Stimulated activated CD8-positive, alpha-beta memory T cell treated with anti-CD3 and anti-CD28 coated beads, Interleukin-4, amount 100 ng/mL, for 1 hour (primary cell): ENCODE measurements at regions not wholly inside any gene's neighbourhood (a gene's known extent, or its start where the extent isn't known, plus 50 kb on each side); places are given as distances from the start of the nearest gene placed in this dataset.

Source experiments
- DNase-seq, 2 donors: peaks; one replicate each; pipeline ENCODE4 v3.0.0-alpha.2; 2020; ENCODE audit warnings: low read depth in 2 of 2, low spot score in 1 of 2

GRCh38 chr11:104658177-104658576 lies 240.1 kb downstream of the CASP12 start:
- DNase-seq: no peak

- no peak for DNase-seq
These were observed 241.2 kb downstream of the CASP12 start for GRCh38 chr11:104657083-104657482.

DNA sequence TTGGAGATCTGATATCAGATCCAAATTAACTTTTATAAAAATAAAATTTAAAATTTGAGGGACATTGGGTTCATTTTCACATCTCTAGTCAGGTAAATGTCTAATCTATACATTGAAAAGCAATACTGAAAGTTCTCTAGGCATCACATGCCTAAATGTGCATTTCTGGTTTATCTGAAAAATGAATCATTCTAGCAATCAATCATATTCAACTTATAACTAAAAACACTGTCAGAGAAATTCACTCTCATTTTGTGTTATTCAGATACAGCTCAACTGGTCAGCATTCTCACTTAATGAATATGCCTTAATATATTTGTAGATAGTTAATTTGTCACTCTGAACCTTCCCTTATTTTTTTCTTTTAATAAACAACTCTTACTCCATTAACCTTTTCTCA lies 243.2 kb downstream of the CASP12 start:
- no peak for DNase-seq

DNA sequence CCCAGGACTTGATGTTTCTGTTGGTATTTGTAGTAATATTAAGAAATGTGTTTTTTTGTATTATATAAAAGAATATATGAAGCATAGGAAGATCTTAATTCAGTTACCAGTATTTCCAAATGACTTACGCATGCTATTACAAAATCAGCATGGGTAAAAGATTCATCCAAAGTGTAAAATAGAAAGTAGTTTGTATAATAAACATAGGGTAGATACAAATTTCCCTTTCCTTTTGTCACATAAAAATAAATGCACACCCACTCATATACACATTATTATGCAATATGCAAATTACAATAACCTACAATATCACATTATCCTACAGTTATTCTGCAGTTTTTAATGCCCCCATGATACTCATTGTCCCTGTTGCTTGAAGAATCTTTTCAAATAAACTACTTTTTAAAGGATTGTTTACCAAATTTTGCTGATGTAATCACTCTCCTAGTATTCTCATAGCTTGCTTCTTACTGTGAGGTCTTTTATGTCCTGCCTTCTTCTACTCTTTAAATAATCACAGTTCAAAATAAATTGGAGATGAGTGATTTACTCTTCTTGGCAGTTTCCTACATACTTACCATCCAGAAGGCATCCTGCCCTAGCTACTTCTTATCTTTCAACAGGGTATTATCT lies 244.0 kb downstream of the CASP12 start:
- no peak for DNase-seq

- no peak for DNase-seq
These were observed 244.9 kb downstream of the CASP12 start for GRCh38 chr11:104653407-104653806.

- DNase-seq: no peak
These were observed 245.3 kb downstream of the CASP12 start for GRCh38 chr11:104652996-104653395.

DNA sequence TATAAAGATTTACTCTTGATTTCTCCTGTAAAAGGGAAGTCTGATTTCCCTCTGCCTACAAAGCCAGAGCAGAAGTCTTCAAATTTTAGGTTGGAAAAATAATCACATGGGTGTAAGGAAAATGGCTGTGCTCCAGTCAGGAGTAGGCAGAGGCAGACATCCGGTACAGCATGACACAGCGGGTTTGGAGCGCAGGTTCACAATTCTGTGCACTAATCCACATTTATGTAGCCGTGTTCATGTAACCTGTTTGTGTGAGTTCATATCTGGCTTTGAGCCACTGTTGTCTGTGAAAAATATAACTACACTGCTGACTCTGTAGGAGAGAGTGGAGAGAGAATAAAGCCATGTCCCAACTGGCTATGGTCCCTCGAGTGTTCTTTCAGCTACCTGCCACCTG lies 248.0 kb downstream of the CASP12 start:
- no peak for DNase-seq

DNA sequence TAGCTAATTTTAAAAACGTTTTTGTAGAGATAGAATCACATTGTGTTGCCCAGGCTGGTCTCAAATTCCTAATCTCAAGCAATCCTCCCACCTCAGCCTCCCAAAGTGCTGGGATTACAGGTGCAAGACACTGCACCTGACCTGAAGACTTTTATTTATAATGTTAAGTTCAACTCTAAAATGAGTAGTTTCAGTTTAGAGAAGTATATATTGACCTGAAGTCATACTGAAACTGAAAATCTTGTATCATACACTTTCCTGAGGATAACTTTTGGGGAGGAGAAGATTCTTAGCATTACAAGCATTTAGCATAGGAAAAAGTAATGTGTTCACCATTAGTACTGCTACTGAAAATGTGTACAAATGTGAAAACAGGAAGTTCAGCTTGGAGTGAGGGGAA lies 249.3 kb downstream of the CASP12 start:
- DNase-seq: no peak

DNA sequence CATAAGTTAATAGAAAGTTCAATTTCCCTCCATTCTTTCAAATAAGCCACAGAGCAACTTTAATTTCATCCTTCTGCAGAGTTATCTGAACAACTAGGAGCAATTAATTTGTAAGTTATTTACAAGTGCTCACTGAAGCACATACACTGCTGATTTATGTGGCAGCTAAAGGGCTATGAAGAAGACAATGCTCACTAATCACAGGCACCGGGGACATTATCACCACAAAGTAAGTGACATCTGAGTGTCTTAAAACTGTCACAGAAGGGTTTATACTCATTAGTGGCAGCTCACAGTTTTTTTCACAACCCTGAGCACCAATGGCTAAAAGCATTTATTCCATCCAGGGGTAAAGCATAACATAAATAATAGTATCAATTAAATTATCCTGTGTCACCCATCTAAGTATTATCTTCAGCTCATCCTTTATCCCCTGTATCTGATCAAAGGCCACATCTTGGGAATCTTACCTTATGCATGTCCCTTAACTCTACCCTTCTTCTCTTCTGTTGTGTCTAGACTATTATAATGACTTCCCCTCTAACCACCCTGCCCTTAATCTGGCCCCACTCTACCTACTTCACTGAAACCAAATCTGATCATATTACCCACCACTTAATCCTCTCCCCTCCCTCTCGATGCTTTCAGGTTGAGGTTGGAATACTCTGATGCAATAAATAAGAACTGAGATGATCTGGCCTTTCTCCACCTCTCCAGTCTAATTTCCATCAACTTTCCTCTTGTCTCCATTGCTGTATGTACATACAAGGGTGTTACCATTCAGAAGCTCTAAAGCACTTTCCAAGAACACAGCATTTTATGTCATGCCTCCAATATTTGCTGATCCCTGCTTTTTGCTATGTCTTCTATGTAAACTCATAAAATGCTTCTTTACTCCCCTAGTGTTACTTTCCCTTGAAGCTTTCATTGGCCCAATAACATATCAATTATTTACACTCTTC lies 252.7 kb downstream of the CASP12 start:
- DNase-seq: no peak

GRCh38 chr11:104637662-104638170 lies 260.5 kb downstream of the CASP12 start:
- no peak for DNase-seq

- DNase-seq: no peak
These were observed 265.0 kb downstream of the CASP12 start for GRCh38 chr11:104633226-104633625.

- no peak for DNase-seq
These were observed 267.9 kb downstream of the CASP12 start for GRCh38 chr11:104630352-104630751.

DNA sequence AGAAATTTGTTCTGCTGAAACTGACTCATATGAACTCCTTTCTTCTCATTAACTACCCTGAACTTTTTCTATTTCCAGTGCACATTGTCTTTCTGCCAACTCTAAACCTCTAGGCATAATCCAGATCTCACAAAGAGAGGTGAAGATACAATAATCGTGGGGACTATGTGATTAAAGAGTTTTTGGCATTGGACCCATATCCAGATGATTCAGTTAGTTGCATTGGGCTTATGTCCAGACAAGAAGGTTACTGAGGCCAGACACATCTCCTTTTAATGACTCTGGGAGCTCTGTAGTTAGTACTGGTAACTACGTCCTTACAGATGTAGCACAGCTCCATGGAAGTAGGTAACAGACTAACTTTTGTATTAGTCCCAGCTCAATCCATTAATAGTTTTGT lies 273.0 kb downstream of the CASP12 start:
- DNase-seq: no peak

GRCh38 chr11:104624021-104624420 lies 274.2 kb downstream of the CASP12 start:
- DNase-seq: no peak

DNA sequence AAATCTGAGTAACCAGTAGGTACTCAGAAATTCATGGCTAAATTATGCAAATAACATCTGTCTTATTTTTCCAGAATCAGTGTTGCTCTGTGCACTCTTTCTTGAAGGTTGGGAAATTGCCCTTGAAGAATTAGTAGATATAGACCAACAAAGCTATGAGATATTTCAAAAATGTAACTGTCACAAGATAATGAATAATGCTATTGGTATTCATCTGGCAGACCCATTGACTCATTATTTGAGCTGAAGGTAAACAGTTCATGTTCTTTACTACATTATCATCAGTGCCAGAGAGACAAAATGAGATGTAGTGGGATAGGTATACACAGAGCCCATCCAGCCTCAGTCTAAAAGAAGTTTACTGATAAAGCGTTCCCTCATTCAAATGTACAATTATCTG lies 274.7 kb downstream of the CASP12 start:
- DNase-seq: no peak

DNA sequence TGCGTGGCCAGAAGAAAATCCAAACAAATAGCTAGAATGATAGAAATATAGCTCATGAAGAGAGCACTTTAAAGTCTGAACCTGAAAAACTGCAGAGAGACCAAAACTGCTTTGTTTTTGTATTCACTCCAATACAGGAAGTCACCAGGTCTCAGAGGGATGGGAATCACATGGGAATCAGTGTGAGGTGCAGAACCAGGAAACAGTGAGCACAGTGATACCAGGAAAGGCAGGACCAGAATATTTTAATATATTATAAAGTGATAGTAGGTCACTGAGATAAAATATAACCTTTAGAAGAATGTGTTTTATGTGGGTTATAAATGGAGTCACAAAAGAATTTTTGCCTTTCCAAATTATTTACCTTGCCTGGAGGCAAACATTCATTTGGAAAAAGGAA lies 277.3 kb downstream of the CASP12 start:
- no peak for DNase-seq

DNA sequence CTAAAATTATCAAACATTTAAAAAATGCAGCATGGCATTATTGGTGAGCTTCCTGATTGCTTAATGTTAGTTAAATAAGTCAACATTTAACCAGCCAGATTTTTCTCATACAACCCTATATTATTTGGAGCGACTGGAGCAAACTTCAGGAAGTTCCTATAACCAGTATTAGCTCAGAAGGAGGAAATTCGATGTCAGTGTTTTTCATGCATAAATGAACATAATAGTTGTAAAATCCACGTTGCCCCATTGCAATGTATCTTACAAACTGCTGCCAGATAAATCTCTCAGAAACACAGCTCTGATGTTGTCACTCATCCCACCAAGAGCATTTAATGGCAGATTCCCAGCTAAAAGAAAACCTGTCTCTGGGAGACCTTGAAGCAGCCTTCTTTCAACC lies 278.5 kb downstream of the CASP12 start:
- DNase-seq: no peak

- no peak for DNase-seq
These were observed 279.3 kb downstream of the CASP12 start for GRCh38 chr11:104618954-104619353.

DNA sequence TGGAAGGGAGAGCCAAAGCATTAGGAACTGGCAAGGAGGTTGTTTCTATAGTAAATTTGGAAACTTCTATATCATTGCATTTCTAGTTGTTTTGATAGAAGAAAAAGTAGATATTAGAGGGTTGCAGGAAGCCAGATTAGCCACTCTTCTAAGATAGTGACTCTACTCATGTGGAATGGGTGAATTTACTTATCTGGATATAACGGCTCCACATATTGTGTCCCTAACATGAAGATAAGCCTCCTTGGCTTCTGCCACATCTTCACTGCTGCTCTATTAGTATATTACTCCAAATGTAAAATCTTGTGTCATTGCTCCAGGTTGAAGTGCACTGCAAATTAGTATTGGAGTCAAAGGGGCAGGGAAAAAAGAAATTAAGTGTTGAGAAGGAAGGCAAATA lies 283.3 kb downstream of the CASP12 start:
- DNase-seq: no peak

GRCh38 chr11:104614117-104614680 lies 284.1 kb downstream of the CASP12 start:
- no peak for DNase-seq

- no peak for DNase-seq
These were observed 287.6 kb downstream of the CASP12 start for GRCh38 chr11:104610635-104611034.
